NB4 (cell line): ENCODE measurements at regions not wholly inside any gene's neighbourhood (a gene's known extent, or its start where the extent isn't known, plus 50 kb on each side); places are given as distances from the start of the nearest gene placed in this dataset.

Source experiments
- CTCF ChIP-seq: IDR thresholded peaks from one replicate; pipeline ENCODE4 v1.5.1; 2012; ENCODE audit warnings: low read depth, low read length
- MYC ChIP-seq: IDR thresholded peaks from 2 replicates; pipeline ENCODE4 v1.6.1; 2011; ENCODE audit warnings: low read depth, low read length
- POLR2A ChIP-seq: IDR thresholded peaks from 2 replicates; pipeline ENCODE4 v1.6.1; 2011; ENCODE audit warnings: mild to moderate bottlenecking; ENCODE audit not compliant: insufficient read length; ENCODE audit errors: extremely low read depth
- TF ChIP-seq, protein P1 (sequence below): IDR thresholded peaks from 2 replicates; pipeline ENCODE4 v1.6.1; 2011; ENCODE audit warnings: low read depth, low read length

GRCh38 chr7:65744406-65744805, 128.5 kb upstream of the VKORC1L1 start:
- TF ChIP-seq POLR2A (no peak), CTCF (no peak), MYC (no peak)
- TF ChIP-seq, protein P1, sequence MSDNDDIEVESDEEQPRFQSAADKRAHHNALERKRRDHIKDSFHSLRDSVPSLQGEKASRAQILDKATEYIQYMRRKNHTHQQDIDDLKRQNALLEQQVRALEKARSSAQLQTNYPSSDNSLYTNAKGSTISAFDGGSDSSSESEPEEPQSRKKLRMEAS, result no peak
